ENCODE measurements at regions not wholly inside any gene's neighbourhood (a gene's known extent, or its start where the extent isn't known, plus 50 kb on each side); places are given as distances from the start of the nearest gene placed in this dataset.

- SMC1A ChIA-PET (ENCODE audit: uncharacterized antibody, unreplicated experiment): no interaction called here
- no peak for ATAC-seq
- POLR2A ChIA-PET: no interaction called here
- H3K4me1 ChIP-seq (ENCODE audit: control insufficient read depth, insufficient read depth, low read length): no peaks in the 10 kb centered on the region
- 17% methylated on average over 3 of the region's 3 CpGs for WGBS (ENCODE audit: insufficient coverage, insufficient replicate concordance, low lambda C conversion rate, missing lambda C conversion rate)
- no peak overlapping the region for H2AFZ ChIP-seq (ENCODE audit: control insufficient read depth, low read depth, low read length)
- FAIRE-seq: no peak
- no peak for DNase-seq (ENCODE audit: low read depth, low spot score)
- TF ChIP-seq ZZZ3 (IDR thresholded peaks at IDR 0.05; ENCODE audit: control insufficient read depth, insufficient read length, low read depth): no peak
- H3K4me3 ChIP-seq: no peak overlapping the region
- H3K9me3 ChIP-seq (replicated peaks; ENCODE audit: control insufficient read depth, insufficient read depth, low read length): no peaks in the 10 kb centered on the region
- BruUV-seq (replicated peaks): no TSS peak
- H4K20me1 ChIP-seq (ENCODE audit: control insufficient read depth, insufficient read depth): no peaks in the 10 kb centered on the region
- no peaks in the 10 kb centered on the region for H3K36me3 ChIP-seq (ENCODE audit: control insufficient read depth in 2 of 2, insufficient read depth in 2 of 2, low read length in 1 of 2)
- no peak overlapping the region for H3K9ac ChIP-seq (ENCODE audit: control insufficient read depth, insufficient read depth, low read length)
- H3K79me2 ChIP-seq (ENCODE audit: control insufficient read depth, insufficient read depth, low read length): no peaks in the 10 kb centered on the region
- in situ Hi-C loops (cut with MboI): no loop called here
- CTCF ChIA-PET: no interaction called here
- no peak overlapping the region for H3K27ac ChIP-seq (ENCODE audit: control insufficient read depth, insufficient read depth)
- RAD21 ChIA-PET (ENCODE audit: unreplicated experiment): no interaction called here
- no peaks in the 10 kb centered on the region for H3K27me3 ChIP-seq (replicated peaks in 1 of 2; ENCODE audit: control insufficient read depth in 2 of 2, insufficient read depth in 2 of 2, low read length in 1 of 2)
- intact Hi-C loops (cut with micrococcal nuclease; ENCODE audit: unreplicated experiment): no loop called here
- H3K4me2 ChIP-seq (ENCODE audit: control insufficient read depth, insufficient read depth): no peak overlapping the region
These were observed 269.1 kb downstream of the PCDH18 start for GRCh38 chr4:137263206-137263605.

GRCh38 chr4:137253949-137254348, 278.3 kb downstream of the PCDH18 start:
- intact Hi-C loops (cut with micrococcal nuclease; ENCODE audit: unreplicated experiment) (no loop called here), in situ Hi-C loops (cut with MboI) (no loop called here)
- no TSS peak for BruUV-seq (replicated peaks)
- TF ChIP-seq ATF7 (IDR thresholded peaks at IDR 0.05; ENCODE audit: low read depth) (no peak), USF2 (IDR thresholded peaks at IDR 0.05; ENCODE audit: borderline replicate concordance, low read depth, low read length) (no peak), ASH2L (IDR thresholded peaks at IDR 0.05; ENCODE audit: borderline replicate concordance, low read depth) (no peak), RUNX3 (IDR thresholded peaks at IDR 0.05; ENCODE audit: low read length) (no peak), TCF7 (IDR thresholded peaks at IDR 0.05; ENCODE audit: borderline replicate concordance) (no peak)
- no peak overlapping the region for H3K4me3 ChIP-seq
- no peak overlapping the region for H3K27ac ChIP-seq (ENCODE audit: control insufficient read depth, insufficient read depth)
- SMC1A ChIA-PET (ENCODE audit: uncharacterized antibody, unreplicated experiment): no interaction called here
- no peak overlapping the region for H3K9ac ChIP-seq (ENCODE audit: control insufficient read depth, insufficient read depth, low read length)
- RAD21 ChIA-PET (ENCODE audit: unreplicated experiment): no interaction called here
- ATAC-seq: no peak
- H3K27me3 ChIP-seq (replicated peaks in 1 of 2; ENCODE audit: control insufficient read depth in 2 of 2, insufficient read depth in 2 of 2, low read length in 1 of 2): no peaks in the 10 kb centered on the region
- no peak overlapping the region for H3K4me2 ChIP-seq (ENCODE audit: control insufficient read depth, insufficient read depth)
- no peak for DNase-seq (ENCODE audit: low read depth, low spot score)
- CTCF ChIA-PET: no interaction called here
- H3K9me3 ChIP-seq (replicated peaks; ENCODE audit: control insufficient read depth, insufficient read depth, low read length): no peaks in the 10 kb centered on the region
- H3K79me2 ChIP-seq (ENCODE audit: control insufficient read depth, insufficient read depth, low read length): no peaks in the 10 kb centered on the region
- no peaks in the 10 kb centered on the region for H3K4me1 ChIP-seq (ENCODE audit: control insufficient read depth, insufficient read depth, low read length)
- H4K20me1 ChIP-seq (ENCODE audit: control insufficient read depth, insufficient read depth): no peaks in the 10 kb centered on the region
- FAIRE-seq: no peak
- H3K36me3 ChIP-seq (ENCODE audit: control insufficient read depth in 2 of 2, insufficient read depth in 2 of 2, low read length in 1 of 2): no peaks in the 10 kb centered on the region
- POLR2A ChIA-PET: no interaction called here
- H2AFZ ChIP-seq (ENCODE audit: control insufficient read depth, low read depth, low read length): no peak overlapping the region
